Neural progenitor cell (in vitro differentiated cells): ENCODE measurements at regions not wholly inside any gene's neighbourhood (a gene's known extent, or its start where the extent isn't known, plus 50 kb on each side); places are given as distances from the start of the nearest gene placed in this dataset.

Experiments
- CTCF ChIP-seq: fragments of 200-600 bp; sonication (generic); IDR thresholded peaks from 2 replicates; pipeline ENCODE4 v1.5.1; 2017; ENCODE audit warnings: antibody characterized with exemption, mild to moderate bottlenecking
- EZH2 ChIP-seq: fragments of 200-600 bp; sonication (generic); IDR thresholded peaks from 2 replicates; pipeline ENCODE4 v1.6.1; 2017; ENCODE audit warnings: antibody characterized with exemption, mild to moderate bottlenecking, moderate library complexity
- EZH2phosphoT487 ChIP-seq: fragments of 200-600 bp; sonication (generic); IDR thresholded peaks from 2 replicates; pipeline ENCODE4 v1.6.1; 2017; ENCODE audit warnings: antibody characterized with exemption

- TF ChIP-seq CTCF: peak; percentile 16
- TF ChIP-seq EZH2: no peak
- TF ChIP-seq EZH2phosphoT487: no peak
Observed at GRCh38 chr7:13725591-13725990, 263.9 kb downstream of the ETV1 start.
